Fibroblast of skin of right quadriceps (primary cell): ENCODE measurements at regions not wholly inside any gene's neighbourhood (a gene's known extent, or its start where the extent isn't known, plus 50 kb on each side); places are given as distances from the start of the nearest gene placed in this dataset.

Experiments
- DNase-seq: peaks from one replicate; pipeline ENCODE4 v3.0.0-alpha.2; 2013

GRCh38 chr11:79963856-79964645 is 523.2 kb upstream of the TENM4 start:
- DNase-seq: no peak

GRCh38 chr11:79960461-79960860 is 519.6 kb upstream of the TENM4 start:
- DNase-seq: no peak

GRCh38 chr11:79959318-79959717 is 518.5 kb upstream of the TENM4 start:
- DNase-seq: no peak

- no peak for DNase-seq
Measured at GRCh38 chr11:79957702-79958101, 516.9 kb upstream of the TENM4 start.

GRCh38 chr11:79956061-79956460 is 515.2 kb upstream of the TENM4 start:
- no peak for DNase-seq

GRCh38 chr11:79953629-79954028 is 512.8 kb upstream of the TENM4 start:
- DNase-seq: no peak

GRCh38 chr11:79950741-79951140 is 509.9 kb upstream of the TENM4 start:
- no peak for DNase-seq

GRCh38 chr11:79950172-79950571 is 509.3 kb upstream of the TENM4 start:
- DNase-seq: no peak

- DNase-seq: no peak
Measured at GRCh38 chr11:79949574-79949973, 508.7 kb upstream of the TENM4 start.

GRCh38 chr11:79942646-79943045 is 501.8 kb upstream of the TENM4 start:
- DNase-seq: peak; percentile 14

- DNase-seq: peak; percentile 5
Measured at GRCh38 chr11:79942090-79942489, 501.3 kb upstream of the TENM4 start.

GRCh38 chr11:79940974-79941735 is 500.3 kb upstream of the TENM4 start:
- DNase-seq: peak; percentile 63

- no peak for DNase-seq
Measured at GRCh38 chr11:79940165-79940564, 499.3 kb upstream of the TENM4 start.

GRCh38 chr11:79939111-79939510 is 498.3 kb upstream of the TENM4 start:
- peak; percentile 11 for DNase-seq

- DNase-seq: peak; percentile 56
Measured at GRCh38 chr11:79937676-79938334, 497.0 kb upstream of the TENM4 start.

- DNase-seq: no peak
Measured at GRCh38 chr11:79932612-79933011, 491.8 kb upstream of the TENM4 start.

- DNase-seq: no peak
Measured at GRCh38 chr11:79931692-79932091, 490.9 kb upstream of the TENM4 start.

- no peak for DNase-seq
Measured at GRCh38 chr11:79926707-79927106, 485.9 kb upstream of the TENM4 start.

- DNase-seq: no peak
Measured at GRCh38 chr11:79925570-79925969, 484.7 kb upstream of the TENM4 start.

- DNase-seq: peak; percentile 5
Measured at GRCh38 chr11:79922641-79923040, 481.8 kb upstream of the TENM4 start.

- no peak for DNase-seq
Measured at GRCh38 chr11:79920480-79920879, 479.6 kb upstream of the TENM4 start.

GRCh38 chr11:79919350-79919749 is 478.5 kb upstream of the TENM4 start:
- DNase-seq: no peak

- DNase-seq: no peak
Measured at GRCh38 chr11:79918846-79919245, 478.0 kb upstream of the TENM4 start.

- no peak for DNase-seq
Measured at GRCh38 chr11:79906164-79906563, 465.3 kb upstream of the TENM4 start.
